Breast epithelium (tissue), 4 donors: ENCODE measurements at regions not wholly inside any gene's neighbourhood (a gene's known extent, or its start where the extent isn't known, plus 50 kb on each side); places are given as distances from the start of the nearest gene placed in this dataset.

ENCODE experiments used
- DNase-seq, 2 donors: peaks; one replicate each; pipeline ENCODE4 v3.0.0-alpha.2; 2019; ENCODE audit warnings: low spot score in 2 of 2
- H3K27ac ChIP-seq, 2 donors: fragments of 200-600 bp; sonication (generic) in 1 of 2; one replicate each; pipeline ENCODE4 v1.5.1; 2016 to 2019; ENCODE audit warnings: mild to moderate bottlenecking in 1 of 2
- H3K27me3 ChIP-seq, 2 donors: fragments of 200-600 bp; sonication (generic) in 1 of 2; one replicate each; pipeline versions ENCODE4 v1.5.1 to v1.6.0; 2017 to 2019; ENCODE audit warnings: control low read depth in 1 of 2, mild to moderate bottlenecking in 1 of 2
- H3K36me3 ChIP-seq: fragments of 200-600 bp; one replicate; pipeline ENCODE4 v1.5.1; 2019
- H3K4me1 ChIP-seq, 2 donors: fragments of 200-600 bp; sonication (generic); one replicate each; pipeline ENCODE4 v1.5.1; 2016 to 2019; ENCODE audit warnings: control low read depth in 1 of 2
- H3K4me3 ChIP-seq, 3 donors: fragments of 200-600 bp; sonication (generic); 1 replicate in 2 of 3; 2 replicates in 1 of 3; pipeline ENCODE4 v1.5.1; 2016 to 2019; ENCODE audit warnings: mild to moderate bottlenecking in 3 of 3, moderate library complexity in 2 of 3
- H3K9me3 ChIP-seq, 2 donors: fragments of 200-600 bp; sonication (generic) in 1 of 2; one replicate each; pipeline ENCODE4 v1.5.1; 2016 to 2019; ENCODE audit warnings: control low read depth in 1 of 2
- CTCF ChIP-seq, 3 donors: fragments of 450-650 bp; IDR thresholded peaks; one replicate each; pipeline ENCODE4 v1.5.1; 2016 to 2017; ENCODE audit warnings: antibody characterized with exemption in 3 of 3, mild to moderate bottlenecking in 3 of 3, moderate library complexity in 3 of 3
- POLR2A ChIP-seq: fragments of 450-650 bp; IDR thresholded peaks from one replicate; pipeline ENCODE4 v1.6.1; 2016; ENCODE audit warnings: antibody characterized with exemption, mild to moderate bottlenecking, moderate library complexity
- POLR2AphosphoS5 ChIP-seq, 3 donors: sonication (generic); formaldehyde crosslinking; IDR thresholded peaks; one replicate each; pipeline ENCODE4 v1.6.1; 2017; ENCODE audit warnings: antibody characterized with exemption in 3 of 3
- intact Hi-C: fragments of 100-400 bp; cut with DNase I; formaldehyde crosslinking; loops from one replicate; pipeline ENCODE4 v1.15.1; 2023; ENCODE audit warnings: low total_unique reads

GRCh38 chr11:82458147-82458546 is 275.5 kb downstream of the FAM181B start:
- intact Hi-C loops, result no loop called here

GRCh38 chr11:82450996-82451395 is 282.7 kb downstream of the FAM181B start:
- no peaks in the 10 kb centered on the region for H3K27me3 ChIP-seq
- H3K9me3 ChIP-seq, result no peaks in the 10 kb centered on the region
- TF ChIP-seq POLR2AphosphoS5 (IDR thresholded peaks at IDR 0.05) (no peak), CTCF (IDR thresholded peaks at IDR 0.05) (no peak), POLR2A (no peak)
- H3K4me3 ChIP-seq, result no peak overlapping the region
- no peak overlapping the region for H3K27ac ChIP-seq
- intact Hi-C loops, result no loop called here
- H3K4me1 ChIP-seq, result no peaks in the 10 kb centered on the region
- H3K36me3 ChIP-seq, result no peaks in the 10 kb centered on the region
- DNase-seq, result no peak

More at GRCh38 chr11:82458147-82458546, 275.5 kb downstream of the FAM181B start:
- Histone ChIP-seq H3K27ac (no peak overlapping the region), H3K27me3 (no peaks in the 10 kb centered on the region), H3K4me3 (no peak overlapping the region), H3K9me3 (no peaks in the 10 kb centered on the region), H3K4me1 (no peaks in the 10 kb centered on the region), H3K36me3 (no peaks in the 10 kb centered on the region)
- no peak for TF ChIP-seq POLR2AphosphoS5 (IDR thresholded peaks at IDR 0.05)
- no peak for TF ChIP-seq CTCF (IDR thresholded peaks at IDR 0.05)
- no peak for TF ChIP-seq POLR2A
- DNase-seq, result no peak

GRCh38 chr11:82406611-82407010 is 327.1 kb downstream of the FAM181B start:
- no peak for TF ChIP-seq POLR2A
- Histone ChIP-seq H3K9me3 (no peaks in the 10 kb centered on the region), H3K27ac (no peak overlapping the region), H3K4me1 (no peaks in the 10 kb centered on the region), H3K36me3 (no peaks in the 10 kb centered on the region), H3K27me3 (no peaks in the 10 kb centered on the region), H3K4me3 (no peak overlapping the region)
- no peak for DNase-seq
- intact Hi-C loops, result no loop called here

- no peaks in the 10 kb centered on the region for H3K27me3 ChIP-seq
- TF ChIP-seq POLR2AphosphoS5 (IDR thresholded peaks at IDR 0.05) (no peak), CTCF (IDR thresholded peaks at IDR 0.05) (no peak), POLR2A (no peak)
- H3K4me1 ChIP-seq, result no peaks in the 10 kb centered on the region
- no peaks in the 10 kb centered on the region for H3K9me3 ChIP-seq
- no peak for DNase-seq
- H3K36me3 ChIP-seq, result no peaks in the 10 kb centered on the region
- no peak overlapping the region for H3K4me3 ChIP-seq
- no peak overlapping the region for H3K27ac ChIP-seq
- intact Hi-C loops, result no loop called here
Measured at GRCh38 chr11:82405421-82405820, 328.2 kb downstream of the FAM181B start.

GRCh38 chr11:82404981-82405380 is 328.7 kb downstream of the FAM181B start:
- no peaks in the 10 kb centered on the region for H3K36me3 ChIP-seq
- no peaks in the 10 kb centered on the region for H3K4me1 ChIP-seq
- no peak overlapping the region for H3K4me3 ChIP-seq
- DNase-seq, result no peak
- no peaks in the 10 kb centered on the region for H3K27me3 ChIP-seq
- no peak overlapping the region for H3K27ac ChIP-seq
- intact Hi-C loops, result no loop called here
- H3K9me3 ChIP-seq, result no peaks in the 10 kb centered on the region
- TF ChIP-seq POLR2A (no peak), POLR2AphosphoS5 (IDR thresholded peaks at IDR 0.05) (no peak), CTCF (IDR thresholded peaks at IDR 0.05) (no peak)
